GM18511 (cell line): ENCODE measurements at regions not wholly inside any gene's neighbourhood (a gene's known extent, or its start where the extent isn't known, plus 50 kb on each side); places are given as distances from the start of the nearest gene placed in this dataset.
"Not testable (repeated sequence)": the region's sequence is repeated elsewhere in the genome, so short reads cannot be mapped to it uniquely, and the experiment has no call there.

Experiments used
- ATAC-seq: cut with Tn5 transposase; IDR thresholded peaks from one replicate; pipeline ENCODE4 v1.9.1; 2021; ENCODE audit warnings: mild to moderate bottlenecking, moderate library complexity; ENCODE audit not compliant: unreplicated experiment

DNA sequence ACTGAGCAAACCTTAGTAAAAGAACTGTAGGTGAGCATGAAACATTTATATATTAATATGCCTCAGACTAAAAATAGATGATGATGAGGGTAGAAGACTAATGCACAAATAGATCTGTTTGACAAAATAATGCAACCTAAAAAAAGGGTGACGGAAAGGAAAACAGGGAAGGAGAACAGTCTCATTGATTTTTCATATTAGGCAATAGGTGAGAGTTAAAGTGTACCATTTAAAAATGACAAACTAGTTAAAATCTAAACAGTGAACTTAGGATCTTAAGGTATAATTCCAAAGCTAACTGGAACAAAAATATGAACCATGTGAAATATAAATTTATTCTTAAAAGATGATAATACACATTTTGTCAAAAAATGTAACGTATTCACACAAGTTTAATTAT lies 1347.6 kb downstream of the SI start:
- ATAC-seq, result no peak

DNA sequence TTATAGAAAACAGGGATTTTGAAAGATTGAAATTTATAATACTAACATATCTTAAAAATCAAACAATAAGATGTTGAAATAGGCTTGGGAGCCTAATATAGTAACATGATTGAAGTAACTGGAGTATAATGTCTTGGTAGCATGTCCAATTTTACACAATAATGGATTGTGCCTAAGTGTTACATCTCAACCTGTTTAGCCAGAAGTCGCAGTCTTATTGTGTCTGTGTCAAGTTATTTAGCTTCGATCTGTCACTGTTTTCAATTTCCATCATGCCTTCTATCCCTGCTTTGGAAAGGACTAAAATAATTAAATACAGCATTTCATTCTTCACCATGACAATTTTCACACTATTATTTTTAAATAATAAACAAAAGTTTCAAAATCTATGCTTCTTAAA lies 1352.2 kb downstream of the SI start:
- ATAC-seq, result no peak

DNA sequence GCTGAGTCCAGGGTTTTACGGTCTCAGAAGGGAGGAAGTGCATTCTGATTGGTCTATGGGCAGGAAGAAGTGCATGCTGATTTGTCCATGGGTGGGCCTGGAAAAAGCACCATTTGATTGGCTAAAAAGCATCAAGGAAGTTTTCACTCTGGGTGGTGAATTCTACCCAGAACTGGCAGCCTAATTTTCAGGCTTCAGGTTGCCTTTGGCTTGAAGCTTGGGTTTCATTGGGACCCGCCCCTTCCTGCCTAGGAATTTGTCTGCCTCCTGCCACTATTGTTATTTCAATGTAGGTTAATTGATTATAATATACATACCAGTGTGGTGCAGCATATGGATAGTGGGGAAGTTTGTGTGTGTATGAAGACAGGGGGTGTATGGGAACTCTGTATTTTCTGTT lies 1355.9 kb downstream of the SI start:
- ATAC-seq, result no peak

DNA sequence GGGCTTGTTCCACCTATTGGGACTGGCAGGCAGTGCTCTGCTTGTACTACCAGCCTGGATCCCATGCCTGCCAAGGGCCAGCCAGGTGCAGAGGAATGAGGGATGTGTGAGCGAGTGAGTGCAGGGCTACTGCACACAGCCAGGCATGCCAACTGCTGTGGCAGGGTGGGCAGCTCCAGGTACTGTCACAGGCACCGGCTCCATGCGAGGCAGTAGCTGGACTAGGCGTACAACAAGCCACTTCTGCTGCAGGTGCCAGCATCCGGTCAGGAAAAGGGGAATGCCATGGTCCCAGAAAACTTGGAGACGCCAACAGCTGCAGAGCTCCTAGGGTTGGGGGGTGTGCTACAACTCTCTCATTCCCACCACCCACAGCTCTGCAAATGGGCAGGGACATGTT lies 1356.7 kb downstream of the SI start:
- no peak for ATAC-seq

DNA sequence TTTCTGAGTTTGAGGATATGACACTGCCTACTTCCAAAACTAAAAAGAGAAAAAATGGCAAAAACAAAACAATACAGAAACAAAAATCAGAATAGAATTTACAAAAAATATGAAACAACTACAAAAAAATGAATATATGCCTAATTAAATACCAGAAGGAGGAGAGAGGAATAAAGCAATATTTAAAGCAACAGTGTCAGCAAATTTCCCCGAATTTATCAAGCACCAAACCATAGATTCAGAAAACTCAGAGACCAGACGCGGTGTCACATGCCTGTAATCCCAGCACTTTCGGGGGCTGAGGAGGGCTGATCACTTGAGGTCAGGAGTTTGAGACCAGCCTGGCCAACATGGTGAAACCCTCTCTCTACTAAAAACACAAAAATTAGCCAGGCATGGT lies 1360.9 kb downstream of the SI start:
- no peak for ATAC-seq

DNA sequence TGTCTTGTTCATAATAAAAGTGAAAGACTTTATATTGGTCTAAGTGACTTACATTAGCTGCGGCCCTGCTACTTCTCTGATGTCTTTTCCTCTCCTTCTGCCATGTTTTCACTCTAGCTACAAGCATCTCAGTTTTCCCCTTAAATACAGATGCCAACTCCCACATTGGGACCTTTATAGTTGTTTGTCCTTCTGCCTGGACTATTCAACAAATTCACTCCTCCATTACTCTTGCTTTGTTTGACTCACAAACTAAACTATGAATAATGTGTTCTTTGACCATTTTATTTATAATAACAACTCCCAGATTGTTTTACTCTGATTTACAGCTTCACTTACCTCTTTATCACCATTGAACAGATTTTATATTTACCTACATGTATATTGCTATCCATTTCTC lies 1369.9 kb downstream of the SI start:
- no peak for ATAC-seq

DNA sequence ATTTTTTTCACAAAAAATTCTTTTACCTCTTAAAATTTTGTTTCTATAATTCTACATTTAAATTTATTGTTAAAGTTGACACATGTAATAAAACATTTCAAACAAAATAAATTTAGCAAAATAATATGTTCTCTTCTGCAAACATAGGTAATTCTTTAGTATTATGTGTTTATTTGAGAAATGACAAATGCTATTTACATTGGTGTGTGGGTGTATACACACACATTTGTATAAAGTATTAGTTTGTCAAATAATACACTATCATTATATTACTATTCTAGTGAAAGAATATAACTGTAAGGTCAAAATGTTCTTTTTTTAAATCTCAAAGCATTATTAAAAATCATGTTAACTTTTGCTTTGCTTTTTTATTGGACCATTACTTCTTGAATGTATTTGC lies 1370.6 kb downstream of the SI start:
- no peak for ATAC-seq

DNA sequence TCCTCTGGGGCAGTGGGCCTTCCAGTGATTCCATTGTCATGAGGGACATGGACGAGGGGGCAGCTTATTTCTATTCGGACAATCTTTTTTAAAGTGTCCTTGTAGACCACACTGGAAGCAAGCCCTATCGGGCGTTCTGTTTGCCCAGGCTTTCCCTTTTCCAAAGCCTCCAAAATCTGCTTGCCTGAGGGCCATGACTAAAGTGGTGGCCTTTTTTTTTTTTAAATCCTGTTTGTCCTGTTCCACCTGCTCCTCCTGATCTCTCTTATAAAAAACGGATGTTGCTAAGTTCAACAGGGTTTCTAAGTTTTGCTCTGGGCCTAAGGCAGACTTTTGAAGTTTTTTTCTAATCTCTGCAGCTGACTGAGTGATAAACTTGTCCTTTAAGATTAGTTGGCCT lies 1380.1 kb downstream of the SI start:
- ATAC-seq, result not testable (repeated sequence)

DNA sequence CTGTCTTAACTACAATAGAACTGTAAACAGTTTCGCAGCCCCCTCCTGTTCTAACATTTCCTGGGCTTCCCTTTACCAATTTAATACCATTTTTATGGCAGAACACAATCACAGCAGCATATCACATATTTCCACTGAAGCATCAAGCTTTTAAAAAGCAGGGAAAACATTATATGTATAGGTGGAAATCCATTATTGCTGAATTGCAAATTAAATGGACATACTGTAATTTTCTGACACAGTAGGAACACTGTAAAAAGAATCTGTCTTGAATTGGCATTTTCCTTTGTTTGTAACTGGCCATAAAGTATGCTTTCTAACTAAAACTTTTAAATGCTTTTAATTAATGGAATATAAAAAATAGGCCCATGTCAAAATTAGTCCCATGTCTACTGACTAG lies 1385.8 kb downstream of the SI start:
- no peak for ATAC-seq

DNA sequence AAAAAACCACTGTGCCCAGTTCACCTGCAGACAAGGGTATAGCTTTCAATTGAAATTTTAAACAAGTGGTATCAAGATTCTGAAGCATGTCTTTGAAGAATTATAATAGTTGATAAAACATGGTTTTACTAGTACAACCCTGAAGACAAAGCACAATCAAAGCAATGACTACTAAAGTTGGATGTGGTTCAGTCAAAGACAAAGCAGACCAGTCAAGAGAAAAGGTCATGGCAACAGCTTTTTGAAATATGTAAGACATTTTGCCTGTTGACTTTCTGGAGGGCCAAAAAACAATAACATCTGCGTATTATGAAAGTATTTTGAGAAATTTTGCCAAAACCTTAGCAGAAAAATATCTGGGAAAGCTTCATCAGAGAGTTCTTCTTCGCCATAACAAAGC lies 1393.6 kb downstream of the SI start:
- no peak for ATAC-seq

DNA sequence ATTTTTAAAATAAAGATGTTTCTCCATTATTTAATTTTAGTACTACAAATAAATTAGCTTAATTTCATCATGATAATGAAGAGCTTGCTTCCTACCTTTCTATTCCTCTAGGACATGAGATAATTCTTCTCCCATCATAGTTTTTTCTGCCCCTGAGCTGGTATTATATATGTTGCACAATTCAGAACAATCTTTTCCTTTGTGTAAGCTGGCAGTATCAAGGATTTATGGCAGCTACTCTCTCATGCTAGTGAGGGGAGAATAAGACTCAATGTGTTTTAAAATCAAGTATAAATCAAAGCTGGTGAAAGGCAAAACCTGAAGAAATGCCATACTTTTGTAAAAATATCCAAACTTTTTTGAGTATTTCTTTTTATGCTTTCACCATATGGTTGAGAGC lies 1405.3 kb downstream of the SI start:
- no peak for ATAC-seq

DNA sequence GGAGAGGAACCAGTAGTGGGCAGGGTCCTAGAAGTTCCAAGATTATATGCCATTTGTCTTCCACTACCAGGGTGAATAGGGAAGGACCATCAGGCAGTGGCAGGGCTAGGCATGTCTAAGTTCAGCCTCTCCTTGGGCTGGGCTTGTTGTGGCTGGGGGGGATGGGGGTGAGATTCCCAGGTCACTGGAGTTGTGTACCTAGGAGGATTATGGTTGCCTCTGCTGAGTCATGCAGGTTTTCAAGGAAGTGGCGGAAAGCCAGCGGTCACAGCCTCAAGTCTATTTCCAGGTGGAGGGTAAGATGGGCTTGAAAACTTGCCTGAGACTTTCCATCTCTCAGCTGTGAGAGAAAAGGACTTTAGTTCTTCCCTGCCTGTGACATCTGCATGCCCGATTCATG lies 1407.1 kb downstream of the SI start:
- no peak for ATAC-seq

DNA sequence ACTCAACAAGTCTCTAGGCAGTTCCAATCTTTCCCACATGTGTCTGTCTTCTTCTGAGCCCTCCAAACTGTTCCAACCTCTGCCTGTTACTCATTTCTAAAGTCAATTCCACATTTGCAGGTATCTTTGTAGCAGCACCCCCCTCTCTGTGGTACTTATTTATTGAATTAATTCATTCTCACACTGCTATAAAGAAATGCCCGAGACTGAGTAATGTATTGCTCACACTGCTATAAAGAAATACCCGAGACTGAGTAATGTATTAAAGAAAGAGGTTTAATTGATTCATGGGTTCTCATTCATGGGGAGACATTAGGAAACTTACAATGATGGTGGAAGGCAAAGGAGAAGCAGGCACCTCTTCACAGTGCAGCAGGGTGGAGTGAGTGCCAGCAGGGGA lies 1413.8 kb downstream of the SI start:
- ATAC-seq, result no peak

DNA sequence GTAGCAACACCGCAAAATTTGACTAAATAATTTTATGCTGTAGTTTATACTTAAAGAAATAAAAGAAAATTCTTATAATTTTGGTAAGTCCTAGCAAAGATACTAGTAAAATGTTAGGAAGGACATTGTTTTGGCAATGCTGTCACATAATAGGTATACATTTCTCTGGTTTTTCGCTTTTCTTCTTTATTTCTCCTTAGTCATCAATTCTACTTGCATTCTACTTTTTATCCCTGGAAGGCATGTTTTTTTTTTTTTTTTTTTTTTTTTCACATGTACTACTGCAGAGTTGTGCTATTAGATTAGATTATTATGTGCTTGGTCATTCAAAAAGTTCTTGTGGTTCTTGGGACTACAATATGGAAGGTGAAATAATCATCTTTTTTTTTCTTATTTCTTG lies 1421.2 kb downstream of the SI start:
- ATAC-seq, result no peak

DNA sequence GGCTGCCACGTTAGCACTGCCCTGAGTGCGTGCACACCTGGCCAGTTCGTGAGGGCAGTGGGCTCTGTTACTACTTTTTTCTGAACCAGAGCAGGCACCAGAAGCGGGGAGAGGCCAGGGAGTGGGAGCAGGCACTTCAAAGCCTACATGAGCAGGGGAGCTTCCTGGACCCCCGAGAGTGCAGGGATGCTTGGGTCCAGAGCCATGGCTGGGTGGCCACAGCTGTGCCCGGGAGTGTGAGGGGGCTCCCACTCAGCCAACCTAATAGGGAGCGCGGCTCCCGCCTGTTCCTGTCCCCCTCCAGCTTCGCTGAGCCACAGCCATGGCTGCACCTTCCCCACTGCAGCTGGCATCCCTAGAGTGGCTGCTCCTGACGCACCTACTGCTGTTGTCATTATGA lies 1423.3 kb downstream of the SI start:
- no peak for ATAC-seq

DNA sequence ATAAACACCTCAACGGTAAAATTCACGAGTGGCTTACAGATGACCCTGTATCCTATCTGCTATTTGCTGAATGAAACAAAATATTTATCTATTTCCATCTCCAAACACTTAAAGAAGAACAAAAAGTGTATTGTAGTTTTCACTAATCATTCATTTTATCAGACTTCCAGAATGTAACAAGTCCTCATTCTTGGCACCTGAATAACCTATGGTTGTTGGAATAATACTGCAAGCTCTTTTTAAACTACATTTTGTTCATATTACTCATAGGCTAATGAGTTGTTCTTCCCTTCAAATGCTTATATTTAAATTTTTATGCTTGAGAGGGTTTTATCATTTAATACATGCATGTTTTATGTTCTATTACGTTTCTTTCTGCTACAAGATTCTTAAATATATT lies 1434.1 kb downstream of the SI start:
- no peak for ATAC-seq

DNA sequence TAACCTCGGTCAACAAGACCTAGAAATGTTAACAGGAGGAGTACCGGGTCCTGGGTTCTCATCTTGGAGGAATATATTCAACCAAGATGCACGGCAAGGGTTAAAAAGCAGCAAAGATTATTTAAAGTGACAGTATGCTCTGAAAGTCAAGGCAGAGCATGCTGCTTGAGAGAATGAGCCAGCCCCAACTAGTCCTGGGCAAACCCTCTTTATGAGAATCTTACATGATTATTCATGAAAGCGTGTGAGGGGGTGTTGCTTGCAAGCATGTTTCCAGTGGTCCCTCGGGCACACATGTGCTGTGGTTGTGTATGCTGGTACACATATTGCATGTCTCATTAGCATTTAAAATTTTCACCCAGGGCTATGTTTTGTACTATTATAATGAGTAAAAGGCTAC lies 1445.6 kb downstream of the SI start:
- no peak for ATAC-seq

DNA sequence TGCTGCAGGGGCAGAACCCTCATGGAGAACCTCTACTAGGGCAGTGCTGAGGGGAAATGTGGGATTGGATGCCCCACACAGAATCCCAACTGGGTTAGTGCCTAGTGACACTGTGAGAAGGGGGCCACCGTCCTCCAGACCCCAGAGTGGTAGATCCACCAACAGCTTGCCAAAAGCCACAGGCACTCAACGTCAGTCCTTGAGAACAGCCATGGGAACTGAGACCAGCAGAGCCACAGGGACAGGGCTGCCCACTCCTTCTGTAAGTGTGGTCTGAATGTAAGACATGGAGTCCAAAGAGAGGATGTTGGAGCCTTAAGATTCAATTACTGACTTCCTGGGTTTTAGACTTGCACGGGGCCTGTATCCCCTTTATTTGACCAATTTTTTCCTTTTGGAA lies 1451.5 kb downstream of the SI start:
- no peak for ATAC-seq

DNA sequence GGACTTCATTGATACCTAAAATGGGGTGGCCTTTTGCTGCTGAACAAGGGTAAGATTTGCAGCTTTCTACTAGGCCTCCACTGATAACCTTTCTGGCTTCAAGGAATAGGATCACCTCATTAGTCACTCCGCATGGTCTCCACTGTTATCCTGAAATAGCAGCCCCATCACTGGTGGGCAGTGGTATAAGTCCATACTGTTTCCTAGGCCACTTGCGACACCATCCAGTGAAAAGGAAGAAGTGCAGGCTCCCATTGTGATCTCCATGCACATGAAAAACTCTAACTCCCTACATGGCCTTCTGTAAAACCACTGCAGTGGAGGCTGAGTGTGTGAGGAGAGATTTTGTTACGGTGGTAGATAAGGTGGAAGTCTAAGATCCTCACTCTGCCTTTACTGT lies 1455.9 kb downstream of the SI start:
- ATAC-seq, result no peak

DNA sequence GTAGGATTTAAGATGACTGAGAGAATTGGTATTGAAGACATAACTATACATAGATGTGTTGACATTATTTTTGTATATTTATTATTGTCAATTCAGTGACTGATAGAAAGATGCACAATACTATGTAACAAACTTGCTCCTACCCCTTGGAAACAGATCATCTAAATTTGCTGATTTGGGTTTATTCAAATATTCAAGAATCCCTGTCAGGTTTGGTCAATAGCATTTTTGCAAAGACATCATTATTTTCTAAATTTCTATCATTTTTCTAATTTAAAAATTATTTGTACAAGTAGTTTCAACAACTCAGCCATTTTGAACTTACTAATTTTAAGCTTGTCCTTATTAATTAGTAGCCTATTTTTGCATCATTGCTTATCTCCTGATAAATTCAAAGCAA lies 1463.4 kb downstream of the SI start:
- no peak for ATAC-seq

DNA sequence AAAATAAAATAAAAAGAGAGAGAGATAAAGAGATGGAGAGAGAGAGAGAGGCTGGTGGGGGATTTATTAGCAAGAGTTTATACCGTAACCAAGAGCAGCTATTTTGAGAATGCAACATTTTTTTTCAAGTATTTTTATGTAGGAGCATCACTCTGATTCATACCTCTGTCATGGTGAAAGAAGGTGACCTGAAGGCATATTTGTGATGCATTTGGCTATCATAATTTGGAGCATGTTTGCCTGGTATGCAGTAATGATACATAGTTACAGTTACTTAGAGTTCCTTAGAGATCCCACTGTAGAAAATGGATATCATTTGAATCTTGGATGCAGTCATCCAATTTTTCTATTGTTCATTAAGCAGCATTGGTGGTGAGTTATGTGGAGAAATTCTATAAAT lies 1472.4 kb downstream of the SI start:
- no peak for ATAC-seq

DNA sequence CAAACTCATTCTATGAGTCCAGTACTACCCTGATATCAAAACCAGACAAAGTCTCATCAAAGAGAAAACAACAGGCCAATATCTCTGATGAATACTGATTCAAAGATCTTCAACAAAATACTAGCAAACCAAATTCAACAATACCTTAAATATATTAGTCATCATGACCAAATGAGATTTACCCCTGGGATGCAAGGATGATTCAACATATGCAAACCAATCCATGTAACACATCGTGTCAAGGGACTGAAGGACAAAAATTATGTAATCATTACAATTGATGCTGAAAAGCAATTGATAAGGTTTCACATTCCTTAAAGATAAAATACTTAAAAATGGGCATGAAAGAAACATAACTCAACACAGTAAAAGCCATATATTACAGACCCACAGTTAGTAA lies 1476.9 kb downstream of the SI start:
- ATAC-seq, result no peak

DNA sequence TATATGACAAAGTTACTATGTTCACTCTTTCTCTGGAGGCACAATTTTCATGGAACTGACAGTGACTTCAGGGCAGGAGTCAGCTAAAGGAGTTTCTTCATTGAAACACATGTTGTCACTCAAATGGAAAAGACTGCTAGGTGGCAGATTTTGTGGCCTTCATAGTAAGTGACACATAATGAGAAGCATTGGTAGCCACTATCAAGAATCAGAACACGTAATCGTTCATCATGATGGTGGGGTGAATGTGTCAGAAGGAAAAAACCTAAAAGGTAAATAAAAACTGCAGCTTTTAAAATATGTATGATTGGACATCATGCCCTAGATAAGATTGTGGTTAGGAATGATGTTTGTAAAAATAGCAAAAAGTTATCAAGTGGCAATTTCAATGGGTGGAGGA lies 1491.0 kb downstream of the SI start:
- no peak for ATAC-seq

DNA sequence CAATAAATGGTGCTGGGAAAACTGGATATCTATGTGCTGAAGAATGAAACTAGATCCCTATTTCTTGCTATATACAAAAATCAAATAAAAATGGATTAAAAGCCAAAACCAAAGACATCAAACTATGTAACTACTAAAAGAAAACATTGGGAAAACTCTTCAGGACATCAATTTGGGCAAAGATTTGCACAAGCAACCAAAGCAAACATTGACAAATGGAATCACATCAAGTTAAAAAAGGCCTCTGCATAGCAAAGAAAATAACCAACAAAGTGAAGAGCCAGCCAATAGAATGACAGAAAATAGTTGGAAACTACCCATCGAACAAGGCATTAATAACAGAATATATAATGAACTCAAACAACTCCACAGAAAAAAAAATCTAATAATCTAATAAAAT lies 1495.3 kb downstream of the SI start:
- ATAC-seq, result no peak
